Retinal pigment epithelial cell (primary cell): ENCODE measurements at regions not wholly inside any gene's neighbourhood (a gene's known extent, or its start where the extent isn't known, plus 50 kb on each side); places are given as distances from the start of the nearest gene placed in this dataset.

ENCODE experiments used
- DNase-seq: peaks from one replicate; pipeline ENCODE4 v3.0.0-alpha.2; 2010; ENCODE audit warnings: low read depth
- H3K4me3 ChIP-seq: 2 replicates; pipeline ENCODE4 v1.5.1; 2011; ENCODE audit warnings: mild to moderate bottlenecking, low read length, control low read depth, moderate library complexity
- TF ChIP-seq, protein P1 (sequence below): conservative IDR thresholded peaks from 2 replicates; pipeline ENCODE4 v1.5.1; 2011; ENCODE audit warnings: low read depth, low read length, control low read depth, inconsistent platforms

DNA sequence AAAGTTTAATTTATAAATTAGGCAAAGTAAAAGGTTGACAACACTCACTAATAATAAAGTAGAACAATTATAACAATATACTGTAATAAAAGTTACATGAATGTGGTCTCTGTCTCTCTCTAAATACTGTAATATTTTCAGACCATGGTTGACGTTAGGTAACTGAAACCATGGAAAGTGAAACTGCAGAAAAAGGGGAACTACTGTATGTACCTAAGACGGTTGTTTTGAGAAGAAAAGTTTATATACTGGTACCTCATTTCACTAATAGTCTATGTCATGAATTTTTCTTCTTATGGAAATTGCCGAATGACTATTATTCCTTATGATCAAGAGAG is 166.7 kb upstream of the ZNF521 start:
- TF ChIP-seq, protein P1, sequence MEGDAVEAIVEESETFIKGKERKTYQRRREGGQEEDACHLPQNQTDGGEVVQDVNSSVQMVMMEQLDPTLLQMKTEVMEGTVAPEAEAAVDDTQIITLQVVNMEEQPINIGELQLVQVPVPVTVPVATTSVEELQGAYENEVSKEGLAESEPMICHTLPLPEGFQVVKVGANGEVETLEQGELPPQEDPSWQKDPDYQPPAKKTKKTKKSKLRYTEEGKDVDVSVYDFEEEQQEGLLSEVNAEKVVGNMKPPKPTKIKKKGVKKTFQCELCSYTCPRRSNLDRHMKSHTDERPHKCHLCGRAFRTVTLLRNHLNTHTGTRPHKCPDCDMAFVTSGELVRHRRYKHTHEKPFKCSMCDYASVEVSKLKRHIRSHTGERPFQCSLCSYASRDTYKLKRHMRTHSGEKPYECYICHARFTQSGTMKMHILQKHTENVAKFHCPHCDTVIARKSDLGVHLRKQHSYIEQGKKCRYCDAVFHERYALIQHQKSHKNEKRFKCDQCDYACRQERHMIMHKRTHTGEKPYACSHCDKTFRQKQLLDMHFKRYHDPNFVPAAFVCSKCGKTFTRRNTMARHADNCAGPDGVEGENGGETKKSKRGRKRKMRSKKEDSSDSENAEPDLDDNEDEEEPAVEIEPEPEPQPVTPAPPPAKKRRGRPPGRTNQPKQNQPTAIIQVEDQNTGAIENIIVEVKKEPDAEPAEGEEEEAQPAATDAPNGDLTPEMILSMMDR, result no peak
- H3K4me3 ChIP-seq, result no peak overlapping the region

DNA sequence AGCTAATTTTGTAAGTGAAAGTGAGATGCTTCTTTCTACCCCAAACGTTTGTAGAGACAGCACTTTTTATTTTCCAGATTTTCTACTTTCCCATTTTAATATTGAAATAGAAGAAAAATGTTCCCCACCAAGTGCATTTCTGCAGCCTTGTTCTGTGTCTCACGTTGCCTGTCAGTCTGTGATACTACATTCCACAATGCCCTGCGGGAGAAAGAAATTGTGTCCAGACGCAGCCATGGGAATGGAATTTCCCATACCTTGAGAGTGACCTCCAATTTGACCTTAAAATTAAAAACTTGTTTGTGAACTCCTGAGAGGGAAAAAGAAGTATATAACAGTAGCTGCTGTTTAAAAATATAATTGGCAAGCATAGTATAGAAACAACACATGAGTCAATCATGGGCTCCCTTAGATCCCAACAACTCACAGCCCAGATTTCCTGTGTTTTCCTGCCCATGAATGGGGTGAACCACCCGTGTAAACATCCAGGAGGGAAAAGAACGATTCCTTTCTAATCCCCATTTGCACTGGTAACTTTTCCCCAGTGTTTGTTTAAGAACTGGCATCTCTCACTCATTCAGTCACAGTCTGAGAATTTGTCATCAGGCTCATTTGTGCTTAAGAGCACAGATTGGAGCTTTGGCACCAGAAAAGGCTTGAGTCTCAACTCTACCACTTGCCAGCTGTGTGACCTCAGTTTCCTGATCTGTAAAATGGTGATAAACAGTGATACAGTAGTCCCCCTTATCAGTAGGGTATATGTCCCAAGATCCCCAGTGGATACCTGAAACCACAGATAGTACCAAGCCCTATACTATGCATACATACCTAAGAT is 166.1 kb upstream of the ZNF521 start:
- TF ChIP-seq, protein P1, result no peak
- no peak overlapping the region for H3K4me3 ChIP-seq
- no peak for DNase-seq

More for the DNA sequence above, 166.7 kb upstream of the ZNF521 start:
- no peak for DNase-seq

DNA sequence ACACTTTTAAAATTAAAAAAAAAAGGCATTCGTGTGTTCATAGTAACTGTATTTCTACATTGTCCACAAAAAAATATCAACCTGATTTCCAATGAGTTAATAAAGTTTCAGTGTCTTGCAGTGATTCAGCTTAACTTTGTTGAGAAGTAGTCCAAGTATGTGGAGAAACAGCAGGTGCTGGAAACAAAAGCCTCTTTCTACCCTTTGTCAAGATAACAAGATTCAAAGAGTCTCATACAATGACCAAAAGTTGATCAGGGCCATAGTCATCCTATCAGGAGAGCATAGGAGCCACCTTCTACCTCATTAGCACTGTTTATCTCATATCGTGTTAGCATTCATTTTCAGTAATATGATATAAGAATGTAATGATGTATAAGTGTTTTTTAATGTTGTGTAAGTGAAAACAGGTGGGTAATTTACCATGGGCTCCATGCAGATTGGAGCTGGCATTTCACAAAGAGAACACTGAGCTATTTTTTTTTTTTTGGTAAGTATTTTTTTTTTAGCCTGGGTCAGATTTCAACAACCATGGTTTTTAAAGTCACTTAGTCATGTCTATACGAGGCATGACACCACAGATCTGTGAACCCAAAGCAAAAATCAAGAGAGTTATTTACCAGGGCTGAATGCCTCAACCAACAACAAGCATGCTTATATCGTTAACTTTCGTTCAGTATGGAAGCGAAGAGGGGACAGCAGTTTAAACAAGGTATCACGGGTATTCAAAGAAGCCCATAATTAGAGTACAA is 165.0 kb upstream of the ZNF521 start:
- H3K4me3 ChIP-seq, result no peak overlapping the region
- DNase-seq, result no peak
- TF ChIP-seq, protein P1, result no peak

DNA sequence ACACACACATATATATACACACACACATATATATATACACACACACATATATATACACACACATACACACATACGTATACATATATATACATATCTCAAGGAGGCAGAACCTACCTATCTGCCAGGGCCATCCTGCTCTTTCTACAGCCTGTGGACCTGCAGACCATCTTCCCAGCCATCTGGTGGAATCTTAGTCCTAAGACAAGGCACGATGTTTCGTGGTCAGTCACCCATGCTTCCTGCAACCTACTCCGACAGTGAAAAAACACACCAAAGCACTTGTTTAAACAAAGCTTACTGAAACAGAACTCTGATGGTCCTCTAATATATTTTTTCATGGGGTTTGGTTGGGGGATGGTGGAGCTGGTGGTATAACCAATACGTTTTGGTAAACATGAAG is 164.2 kb upstream of the ZNF521 start:
- no peak for DNase-seq
- TF ChIP-seq, protein P1, result no peak
- no peak overlapping the region for H3K4me3 ChIP-seq

DNA sequence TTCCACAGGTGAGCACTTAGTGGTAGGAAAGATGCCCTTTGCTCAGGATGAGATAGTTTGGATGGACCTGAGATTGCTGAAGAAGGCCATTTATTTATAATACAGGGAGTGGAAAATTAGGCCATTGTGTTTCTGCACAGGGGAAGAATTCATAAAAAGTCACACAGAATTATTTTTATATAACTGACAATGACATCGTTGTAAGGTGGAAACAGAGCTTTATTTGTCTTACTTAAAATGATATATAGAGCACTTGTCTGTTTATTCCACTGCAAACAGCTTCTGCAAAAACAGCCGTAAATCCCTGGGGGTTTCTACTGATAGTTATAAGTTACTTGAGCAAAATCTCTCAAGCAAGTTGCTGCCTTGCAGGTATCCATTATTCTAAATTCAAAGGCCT is 158.1 kb upstream of the ZNF521 start:
- TF ChIP-seq, protein P1, result no peak
- no peak overlapping the region for H3K4me3 ChIP-seq
- no peak for DNase-seq

DNA sequence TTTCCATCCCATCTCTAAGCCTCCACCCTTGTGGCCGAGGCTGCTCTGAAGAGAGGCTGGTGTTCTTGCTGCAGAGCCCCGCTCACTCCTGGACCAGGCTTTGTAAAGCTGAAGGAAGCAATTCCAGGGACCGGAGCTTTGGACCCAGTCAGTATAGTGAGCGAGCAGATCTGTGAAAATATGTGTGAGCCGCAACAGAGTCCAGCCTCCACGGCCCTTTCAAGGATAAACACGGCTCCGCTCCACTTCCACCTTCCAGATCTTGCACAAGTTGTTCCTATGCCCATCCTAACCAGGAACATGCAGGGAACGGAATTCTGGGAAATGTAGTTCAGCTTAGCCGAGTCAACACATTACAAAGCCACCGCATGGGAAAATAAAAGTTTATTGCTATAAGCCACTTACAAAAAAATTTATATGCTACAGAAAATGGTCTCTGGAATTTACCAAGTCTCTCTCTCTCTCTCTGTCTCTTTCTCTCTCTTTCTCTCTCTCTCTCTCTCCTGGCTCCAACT is 151.7 kb upstream of the ZNF521 start:
- TF ChIP-seq, protein P1, result no peak
- peak; percentile 34 for DNase-seq
- peak overlapping the region; percentile 51 for H3K4me3 ChIP-seq
